ENCODE measurements at regions not wholly inside any gene's neighbourhood (a gene's known extent, or its start where the extent isn't known, plus 50 kb on each side); places are given as distances from the start of the nearest gene placed in this dataset.

GRCh38 chr5:129223178-129223577 lies 128.6 kb downstream of the ISOC1 start:
- Histone ChIP-seq H3K27ac (no peak overlapping the region), H3K36me3 (no peaks in the 10 kb centered on the region), H3K27me3 (no peaks in the 10 kb centered on the region), H3K9me3 (no peaks in the 10 kb centered on the region), H3K4me3 (no peak overlapping the region), H3K9ac (ENCODE audit: low read depth in 2 of 2, low read length in 2 of 2) (no peak overlapping the region), H3K4me1 (no peaks in the 10 kb centered on the region)
- intact Hi-C loops (cut with DNase I): no loop called here
- TF ChIP-seq, protein P1, sequence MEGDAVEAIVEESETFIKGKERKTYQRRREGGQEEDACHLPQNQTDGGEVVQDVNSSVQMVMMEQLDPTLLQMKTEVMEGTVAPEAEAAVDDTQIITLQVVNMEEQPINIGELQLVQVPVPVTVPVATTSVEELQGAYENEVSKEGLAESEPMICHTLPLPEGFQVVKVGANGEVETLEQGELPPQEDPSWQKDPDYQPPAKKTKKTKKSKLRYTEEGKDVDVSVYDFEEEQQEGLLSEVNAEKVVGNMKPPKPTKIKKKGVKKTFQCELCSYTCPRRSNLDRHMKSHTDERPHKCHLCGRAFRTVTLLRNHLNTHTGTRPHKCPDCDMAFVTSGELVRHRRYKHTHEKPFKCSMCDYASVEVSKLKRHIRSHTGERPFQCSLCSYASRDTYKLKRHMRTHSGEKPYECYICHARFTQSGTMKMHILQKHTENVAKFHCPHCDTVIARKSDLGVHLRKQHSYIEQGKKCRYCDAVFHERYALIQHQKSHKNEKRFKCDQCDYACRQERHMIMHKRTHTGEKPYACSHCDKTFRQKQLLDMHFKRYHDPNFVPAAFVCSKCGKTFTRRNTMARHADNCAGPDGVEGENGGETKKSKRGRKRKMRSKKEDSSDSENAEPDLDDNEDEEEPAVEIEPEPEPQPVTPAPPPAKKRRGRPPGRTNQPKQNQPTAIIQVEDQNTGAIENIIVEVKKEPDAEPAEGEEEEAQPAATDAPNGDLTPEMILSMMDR (IDR thresholded peaks at IDR 0.05): no peak
- DNase-seq: no peak

GRCh38 chr5:129228577-129228976 lies 134.0 kb downstream of the ISOC1 start:
- Histone ChIP-seq H3K9me3 (no peaks in the 10 kb centered on the region), H3K9ac (ENCODE audit: low read depth in 2 of 2, low read length in 2 of 2) (no peak overlapping the region), H3K27me3 (no peaks in the 10 kb centered on the region), H3K36me3 (no peaks in the 10 kb centered on the region), H3K4me3 (no peak overlapping the region), H3K4me1 (no peaks in the 10 kb centered on the region), H3K27ac (no peak overlapping the region)
- intact Hi-C loops (cut with DNase I): no loop called here
- TF ChIP-seq, protein P1 (IDR thresholded peaks at IDR 0.05): no peak
- no peak for DNase-seq

DNA sequence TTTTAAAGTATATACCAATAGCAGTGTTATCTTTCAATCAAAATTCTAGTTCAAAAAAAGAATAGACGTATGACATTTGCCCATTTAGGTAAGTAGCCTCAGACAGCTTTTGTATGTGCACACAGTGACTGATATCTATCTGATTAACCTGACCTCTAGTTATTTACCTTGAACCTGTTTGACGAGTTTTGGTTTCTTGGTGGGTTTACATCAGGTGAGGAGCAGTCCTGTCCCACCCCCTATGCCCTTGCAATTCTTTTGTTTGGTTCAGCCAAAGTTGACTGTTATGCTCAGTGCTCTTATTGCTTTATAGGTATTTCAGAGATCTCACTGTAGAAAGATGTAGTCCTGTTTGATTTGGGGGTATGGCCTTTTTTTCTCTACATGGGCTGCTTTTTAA lies 147.2 kb downstream of the ISOC1 start:
- no peaks in the 10 kb centered on the region for H3K4me1 ChIP-seq
- no peaks in the 10 kb centered on the region for H3K9me3 ChIP-seq
- H3K36me3 ChIP-seq: no peaks in the 10 kb centered on the region
- DNase-seq: no peak
- no peak overlapping the region for H3K27ac ChIP-seq
- H3K4me3 ChIP-seq: no peak overlapping the region
- intact Hi-C loops (cut with DNase I): no loop called here
- no peaks in the 10 kb centered on the region for H3K27me3 ChIP-seq
- H3K9ac ChIP-seq (ENCODE audit: low read depth in 2 of 2, low read length in 2 of 2): no peak overlapping the region
- TF ChIP-seq, protein P1 (IDR thresholded peaks at IDR 0.05): no peak

DNA sequence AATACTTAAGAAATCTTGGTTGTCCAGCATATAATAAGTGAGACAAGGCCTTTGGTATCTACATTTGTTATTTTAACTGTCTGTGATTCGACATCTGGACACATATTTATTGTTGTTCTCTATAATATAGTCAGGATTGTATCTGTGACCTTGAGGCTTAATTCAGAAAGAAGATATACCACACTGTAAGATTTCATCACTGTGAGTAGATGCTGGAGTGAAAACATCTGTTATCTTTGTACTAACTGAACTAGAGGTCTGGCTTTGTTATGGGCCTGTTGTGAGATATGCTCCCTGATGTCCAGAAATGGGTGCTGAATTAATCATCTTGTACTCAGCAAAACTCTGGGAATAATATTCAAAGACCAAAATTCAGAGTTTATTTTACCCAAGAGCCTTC lies 148.5 kb downstream of the ISOC1 start:
- no peaks in the 10 kb centered on the region for H3K9me3 ChIP-seq
- no peak overlapping the region for H3K9ac ChIP-seq (ENCODE audit: low read depth in 2 of 2, low read length in 2 of 2)
- TF ChIP-seq, protein P1 (IDR thresholded peaks at IDR 0.05): no peak
- DNase-seq: no peak
- H3K4me1 ChIP-seq: no peaks in the 10 kb centered on the region
- no peaks in the 10 kb centered on the region for H3K36me3 ChIP-seq
- intact Hi-C loops (cut with DNase I): no loop called here
- H3K27me3 ChIP-seq: no peaks in the 10 kb centered on the region
- no peak overlapping the region for H3K27ac ChIP-seq
- no peak overlapping the region for H3K4me3 ChIP-seq

- H3K9ac ChIP-seq (ENCODE audit: low read depth in 2 of 2, low read length in 2 of 2): no peak overlapping the region
- H3K27ac ChIP-seq: no peak overlapping the region
- no peaks in the 10 kb centered on the region for H3K36me3 ChIP-seq
- no peaks in the 10 kb centered on the region for H3K9me3 ChIP-seq
- no peak for DNase-seq
- intact Hi-C loops (cut with DNase I): no loop called here
- TF ChIP-seq, protein P1 (IDR thresholded peaks at IDR 0.05): no peak
- H3K4me3 ChIP-seq: no peak overlapping the region
- no peaks in the 10 kb centered on the region for H3K4me1 ChIP-seq
- no peaks in the 10 kb centered on the region for H3K27me3 ChIP-seq
These were observed 149.9 kb downstream of the ISOC1 start for GRCh38 chr5:129244478-129244877.

DNA sequence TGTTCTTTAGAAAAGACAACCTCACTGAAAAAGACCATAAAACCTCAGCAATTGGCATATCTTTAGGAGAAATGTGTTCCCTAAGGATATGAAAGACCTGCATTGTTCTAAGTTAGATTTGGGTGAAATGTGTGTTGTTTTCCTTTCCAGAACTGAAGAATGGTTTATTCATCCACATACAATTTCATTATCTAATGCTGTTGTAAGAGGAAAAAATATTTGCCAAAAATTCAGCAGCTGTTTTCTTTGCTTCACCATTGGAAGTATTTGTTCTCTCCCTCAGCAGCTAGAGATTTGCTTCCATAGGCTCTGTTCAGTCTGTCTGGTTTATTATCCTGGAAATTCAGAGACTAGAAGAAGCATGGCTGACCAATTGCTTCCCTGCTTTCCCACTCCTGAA lies 150.9 kb downstream of the ISOC1 start:
- intact Hi-C loops (cut with DNase I): no loop called here
- TF ChIP-seq, protein P1 (IDR thresholded peaks at IDR 0.05): no peak
- no peak overlapping the region for H3K27ac ChIP-seq
- no peak overlapping the region for H3K9ac ChIP-seq (ENCODE audit: low read depth in 2 of 2, low read length in 2 of 2)
- H3K4me3 ChIP-seq: no peak overlapping the region
- no peaks in the 10 kb centered on the region for H3K9me3 ChIP-seq
- no peaks in the 10 kb centered on the region for H3K4me1 ChIP-seq
- H3K36me3 ChIP-seq: no peaks in the 10 kb centered on the region
- H3K27me3 ChIP-seq: no peaks in the 10 kb centered on the region
- DNase-seq: no peak
